SK-N-SH treated with all-trans-retinoic acid at 6 μM for 48 hours (cell line): ENCODE measurements at regions not wholly inside any gene's neighbourhood (a gene's known extent, or its start where the extent isn't known, plus 50 kb on each side); places are given as distances from the start of the nearest gene placed in this dataset.

Source experiments
- ATAC-seq: fragments of 200-7000 bp; cut with Tn5 transposase; 3 replicates; pipeline ENCODE4 v1.9.1; 2020; ENCODE audit warnings: mild to moderate bottlenecking, moderate library complexity
- ARNTL ChIP-seq: fragments of 450-650 bp; formaldehyde crosslinking; IDR thresholded peaks from 2 replicates; pipeline ENCODE4 v1.5.0; 2020; ENCODE audit warnings: low read depth, mild to moderate bottlenecking, moderate library complexity, borderline replicate concordance
- BACH2 ChIP-seq: fragments of 250-450 bp; sonication (Bioruptor Pico); IDR thresholded peaks from 2 replicates; pipeline ENCODE4 v1.9.0; 2021; ENCODE audit warnings: mild to moderate bottlenecking, borderline replicate concordance
- CREB5 ChIP-seq: fragments of 250-450 bp; sonication (Bioruptor Pico); IDR thresholded peaks from 2 replicates; pipeline ENCODE4 v1.5.1; 2020; ENCODE audit warnings: low read depth, mild to moderate bottlenecking, moderate library complexity
- CSDC2 ChIP-seq: fragments of 250-450 bp; sonication (Bioruptor Pico); IDR thresholded peaks from 2 replicates; pipeline ENCODE4 v1.5.0; 2020; ENCODE audit warnings: mild to moderate bottlenecking, moderate library complexity
- CSRNP3 ChIP-seq: fragments of 250-450 bp; sonication (Bioruptor Pico); IDR thresholded peaks from 2 replicates; pipeline ENCODE4 v1.5.1; 2021; ENCODE audit warnings: mild to moderate bottlenecking, moderate library complexity
- ESRRG ChIP-seq: fragments of 250-450 bp; sonication (Bioruptor Pico); IDR thresholded peaks from 2 replicates; pipeline ENCODE4 v1.6.1; 2021; ENCODE audit warnings: mild to moderate bottlenecking
- GLIS3 ChIP-seq: fragments of 250-450 bp; sonication (Bioruptor Pico); IDR thresholded peaks from 2 replicates; pipeline ENCODE4 v1.5.0; 2020; ENCODE audit warnings: mild to moderate bottlenecking, moderate library complexity
- ISL1 ChIP-seq: fragments of 250-450 bp; sonication (Bioruptor Pico); IDR thresholded peaks from 2 replicates; pipeline ENCODE4 v2.1.2; 2022; ENCODE audit warnings: mild to moderate bottlenecking, moderate library complexity
- OSR1 ChIP-seq: fragments of 250-450 bp; sonication (Bioruptor Pico); IDR thresholded peaks from 2 replicates; pipeline ENCODE4 v1.8.0; 2022; ENCODE audit warnings: moderate library complexity, mild to moderate bottlenecking, inconsistent platforms
- POU6F1 ChIP-seq: fragments of 250-450 bp; sonication (Bioruptor Pico); IDR thresholded peaks from 2 replicates; pipeline ENCODE4 v1.8.0; 2021; ENCODE audit warnings: low read depth, mild to moderate bottlenecking, moderate library complexity, borderline replicate concordance
- PPARA ChIP-seq: fragments of 250-450 bp; sonication (Bioruptor Pico); IDR thresholded peaks from 2 replicates; pipeline ENCODE4 v1.5.0; 2020; ENCODE audit warnings: mild to moderate bottlenecking, borderline replicate concordance
- RARB ChIP-seq: fragments of 250-450 bp; sonication (Bioruptor Pico); IDR thresholded peaks from 2 replicates; pipeline ENCODE4 v1.8.0; 2021; ENCODE audit warnings: mild to moderate bottlenecking, moderate library complexity
- SNAI2 ChIP-seq: fragments of 250-450 bp; sonication (Bioruptor Pico); IDR thresholded peaks from 2 replicates; pipeline ENCODE4 v1.5.0; 2020; ENCODE audit warnings: mild to moderate bottlenecking, moderate library complexity
- TCF4 ChIP-seq: fragments of 250-450 bp; sonication (Bioruptor Pico); IDR thresholded peaks from 2 replicates; pipeline ENCODE4 v1.8.0; 2021; ENCODE audit warnings: mild to moderate bottlenecking, moderate library complexity, borderline replicate concordance
- TOX ChIP-seq: fragments of 250-450 bp; sonication (Bioruptor Pico); IDR thresholded peaks from 2 replicates; pipeline ENCODE4 v1.8.0; 2021; ENCODE audit warnings: mild to moderate bottlenecking, moderate library complexity, borderline replicate concordance
- TSHZ2 ChIP-seq: fragments of 250-450 bp; sonication (Bioruptor Pico); IDR thresholded peaks from 2 replicates; pipeline ENCODE4 v1.5.0; 2020; ENCODE audit warnings: mild to moderate bottlenecking, moderate library complexity
- ZC3H10 ChIP-seq: fragments of 250-450 bp; sonication (Bioruptor Pico); IDR thresholded peaks from 2 replicates; pipeline ENCODE4 v1.5.1; 2021; ENCODE audit warnings: mild to moderate bottlenecking, moderate library complexity
- ZFP3 ChIP-seq: fragments of 250-450 bp; sonication (Bioruptor Pico); IDR thresholded peaks from 2 replicates; pipeline ENCODE4 v1.5.0; 2020; ENCODE audit warnings: mild to moderate bottlenecking, moderate library complexity
- ZFP30 ChIP-seq: fragments of 450-650 bp; formaldehyde crosslinking; IDR thresholded peaks from 2 replicates; pipeline ENCODE4 v1.5.0; 2022; ENCODE audit warnings: mild to moderate bottlenecking, moderate library complexity
- ZNF565 ChIP-seq: fragments of 450-650 bp; formaldehyde crosslinking; conservative IDR thresholded peaks from 2 replicates; pipeline ENCODE4 v1.5.0; 2020; ENCODE audit warnings: low read depth, mild to moderate bottlenecking, moderate library complexity
- ZNF70 ChIP-seq: fragments of 450-650 bp; formaldehyde crosslinking; IDR thresholded peaks from 2 replicates; pipeline ENCODE4 v1.5.0; 2020; ENCODE audit warnings: mild to moderate bottlenecking, moderate library complexity
- ZNF8 ChIP-seq: fragments of 450-650 bp; formaldehyde crosslinking; IDR thresholded peaks from 2 replicates; pipeline ENCODE4 v1.5.0; 2020; ENCODE audit warnings: mild to moderate bottlenecking, moderate library complexity

GRCh38 chr5:122236270-122237040 is 75.6 kb upstream of the SNCAIP start:
- TF ChIP-seq ARNTL (CRISPR knock-in tag) (no peak), SNAI2 (CRISPR knock-in tag) (no peak), ZNF565 (CRISPR knock-in tag) (no peak), ZC3H10 (no peak), ZNF8 (CRISPR knock-in tag) (no peak), BACH2 (CRISPR knock-in tag) (no peak), ISL1 (CRISPR knock-in tag) (no peak), TOX (no peak), GLIS3 (CRISPR knock-in tag) (no peak), OSR1 (CRISPR knock-in tag) (no peak), ZNF70 (CRISPR knock-in tag) (no peak), TSHZ2 (CRISPR knock-in tag) (no peak), PPARA (CRISPR knock-in tag) (no peak), ESRRG (CRISPR knock-in tag) (no peak), CSRNP3 (CRISPR knock-in tag) (no peak), ZFP30 (no peak), POU6F1 (CRISPR knock-in tag) (no peak), TCF4 (CRISPR knock-in tag) (no peak), RARB (CRISPR knock-in tag) (no peak), ZFP3 (CRISPR knock-in tag) (no peak)
- no peak for ATAC-seq

GRCh38 chr5:122237906-122238305 is 74.1 kb upstream of the SNCAIP start:
- ATAC-seq: no peak
- TF ChIP-seq GLIS3 (CRISPR knock-in tag): no peak
- TF ChIP-seq CSRNP3 (CRISPR knock-in tag): no peak
- TF ChIP-seq SNAI2 (CRISPR knock-in tag): no peak
- no peak for TF ChIP-seq TSHZ2 (CRISPR knock-in tag)
- TF ChIP-seq TOX: no peak
- no peak for TF ChIP-seq ZNF565 (CRISPR knock-in tag)
- no peak for TF ChIP-seq ZNF70 (CRISPR knock-in tag)
- TF ChIP-seq PPARA (CRISPR knock-in tag): no peak
- TF ChIP-seq ZFP3 (CRISPR knock-in tag): no peak
- TF ChIP-seq ZC3H10: no peak
- TF ChIP-seq OSR1 (CRISPR knock-in tag): no peak
- no peak for TF ChIP-seq BACH2 (CRISPR knock-in tag)
- no peak for TF ChIP-seq ZFP30
- TF ChIP-seq POU6F1 (CRISPR knock-in tag): no peak
- no peak for TF ChIP-seq ZNF8 (CRISPR knock-in tag)
- TF ChIP-seq CSDC2 (CRISPR knock-in tag): no peak
- TF ChIP-seq ARNTL (CRISPR knock-in tag): no peak
- TF ChIP-seq ISL1 (CRISPR knock-in tag): no peak
- no peak for TF ChIP-seq CREB5 (CRISPR knock-in tag)
- no peak for TF ChIP-seq ESRRG (CRISPR knock-in tag)
- TF ChIP-seq, all 23 proteins: peak for 0
